ENCODE measurements at regions not wholly inside any gene's neighbourhood (a gene's known extent, or its start where the extent isn't known, plus 50 kb on each side); places are given as distances from the start of the nearest gene placed in this dataset.

DNA sequence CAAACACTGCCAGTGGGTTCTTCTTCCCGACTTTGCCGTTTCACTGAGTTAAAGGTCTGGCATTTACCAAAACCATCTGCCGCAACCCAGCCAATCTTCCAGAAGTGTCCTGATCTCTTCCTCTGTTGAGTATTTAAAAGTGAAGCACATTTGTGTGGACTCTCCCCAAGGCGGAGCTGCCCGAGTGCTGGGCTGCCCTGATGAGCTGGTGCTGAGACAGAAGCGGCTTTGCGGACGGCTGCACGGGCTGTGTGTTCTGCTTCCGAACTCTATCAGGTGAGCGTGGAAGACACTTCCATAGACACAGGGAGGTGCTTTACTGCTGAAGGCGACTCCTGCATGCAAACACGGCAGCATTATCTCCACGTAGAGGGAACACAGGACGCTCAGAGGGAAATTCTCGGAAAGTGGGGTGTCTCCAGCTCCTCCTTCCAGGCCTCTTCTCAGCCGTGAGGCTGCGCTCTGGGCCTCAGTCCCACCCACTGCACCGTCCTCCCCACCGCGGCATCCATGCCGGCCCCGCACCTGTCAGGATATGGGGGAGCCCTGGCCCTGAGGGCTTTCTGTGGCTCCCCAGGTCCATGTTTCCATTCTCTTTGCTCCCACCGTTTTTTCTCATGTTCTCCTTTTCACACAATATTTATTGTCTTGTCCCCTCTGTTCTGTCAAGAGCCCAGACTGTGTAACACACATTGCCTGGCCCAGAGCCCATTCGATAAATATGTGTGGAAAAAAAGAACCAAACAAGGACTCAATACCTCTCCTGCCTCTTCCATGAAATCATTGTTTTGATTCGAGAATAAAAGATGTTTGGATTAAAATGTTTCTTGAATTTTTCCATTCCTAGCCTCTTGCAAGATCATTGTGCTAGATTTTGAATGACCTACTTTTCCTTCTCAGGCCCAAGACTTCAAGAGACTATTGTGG, 205.1 kb downstream of the DLL1 start:
- Histone ChIP-seq H3K9me3 (no peaks in the 10 kb centered on the region), H3K4me3 (no peak overlapping the region), H3K9ac (ENCODE audit: low read depth in 2 of 2, low read length in 2 of 2) (no peak overlapping the region), H3K4me1 (no peaks in the 10 kb centered on the region), H3K36me3 (no peaks in the 10 kb centered on the region), H3K27me3 (no peaks in the 10 kb centered on the region), H3K27ac (peak overlapping the region; percentile 37)
- intact Hi-C loops (cut with DNase I) = no loop called here
- DNase-seq = peak; percentile 15
- TF ChIP-seq, protein P1, sequence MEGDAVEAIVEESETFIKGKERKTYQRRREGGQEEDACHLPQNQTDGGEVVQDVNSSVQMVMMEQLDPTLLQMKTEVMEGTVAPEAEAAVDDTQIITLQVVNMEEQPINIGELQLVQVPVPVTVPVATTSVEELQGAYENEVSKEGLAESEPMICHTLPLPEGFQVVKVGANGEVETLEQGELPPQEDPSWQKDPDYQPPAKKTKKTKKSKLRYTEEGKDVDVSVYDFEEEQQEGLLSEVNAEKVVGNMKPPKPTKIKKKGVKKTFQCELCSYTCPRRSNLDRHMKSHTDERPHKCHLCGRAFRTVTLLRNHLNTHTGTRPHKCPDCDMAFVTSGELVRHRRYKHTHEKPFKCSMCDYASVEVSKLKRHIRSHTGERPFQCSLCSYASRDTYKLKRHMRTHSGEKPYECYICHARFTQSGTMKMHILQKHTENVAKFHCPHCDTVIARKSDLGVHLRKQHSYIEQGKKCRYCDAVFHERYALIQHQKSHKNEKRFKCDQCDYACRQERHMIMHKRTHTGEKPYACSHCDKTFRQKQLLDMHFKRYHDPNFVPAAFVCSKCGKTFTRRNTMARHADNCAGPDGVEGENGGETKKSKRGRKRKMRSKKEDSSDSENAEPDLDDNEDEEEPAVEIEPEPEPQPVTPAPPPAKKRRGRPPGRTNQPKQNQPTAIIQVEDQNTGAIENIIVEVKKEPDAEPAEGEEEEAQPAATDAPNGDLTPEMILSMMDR (IDR thresholded peaks at IDR 0.05) = no peak

DNA sequence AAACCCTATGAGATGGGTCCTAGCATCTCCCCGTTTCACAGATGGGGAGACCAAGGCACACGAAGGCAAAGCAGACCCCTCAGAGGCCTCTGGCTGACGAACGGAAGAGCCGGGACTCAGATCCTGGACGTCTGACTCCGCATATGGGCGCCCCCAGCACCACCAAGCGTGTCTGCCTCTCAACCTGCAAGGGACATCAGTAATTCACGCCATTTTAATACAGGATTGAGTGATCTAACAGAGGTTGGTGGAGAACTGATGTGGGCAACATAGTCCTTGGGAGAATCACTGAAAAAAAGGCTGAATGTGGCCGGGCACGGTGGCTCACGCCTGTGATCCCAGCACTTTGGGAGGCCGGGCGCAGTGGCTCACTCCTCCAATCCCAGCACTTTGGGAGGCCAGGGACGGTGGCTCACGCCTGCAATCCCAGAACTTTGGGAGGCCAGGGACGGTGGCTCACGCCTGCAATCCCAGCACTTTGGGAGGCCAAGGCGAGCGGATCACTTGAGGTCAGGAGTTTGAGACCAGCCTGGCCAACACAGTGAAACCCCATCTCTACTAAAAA, 206.6 kb downstream of the DLL1 start:
- intact Hi-C loops (cut with DNase I) = no loop called here
- Histone ChIP-seq H3K9me3 (no peaks in the 10 kb centered on the region), H3K9ac (ENCODE audit: low read depth in 2 of 2, low read length in 2 of 2) (no peak overlapping the region), H3K4me3 (no peak overlapping the region), H3K4me1 (no peaks in the 10 kb centered on the region), H3K27me3 (no peaks in the 10 kb centered on the region), H3K36me3 (no peaks in the 10 kb centered on the region), H3K27ac (no peak overlapping the region)
- TF ChIP-seq, protein P1 (IDR thresholded peaks at IDR 0.05) = no peak
- no peak for DNase-seq

DNA sequence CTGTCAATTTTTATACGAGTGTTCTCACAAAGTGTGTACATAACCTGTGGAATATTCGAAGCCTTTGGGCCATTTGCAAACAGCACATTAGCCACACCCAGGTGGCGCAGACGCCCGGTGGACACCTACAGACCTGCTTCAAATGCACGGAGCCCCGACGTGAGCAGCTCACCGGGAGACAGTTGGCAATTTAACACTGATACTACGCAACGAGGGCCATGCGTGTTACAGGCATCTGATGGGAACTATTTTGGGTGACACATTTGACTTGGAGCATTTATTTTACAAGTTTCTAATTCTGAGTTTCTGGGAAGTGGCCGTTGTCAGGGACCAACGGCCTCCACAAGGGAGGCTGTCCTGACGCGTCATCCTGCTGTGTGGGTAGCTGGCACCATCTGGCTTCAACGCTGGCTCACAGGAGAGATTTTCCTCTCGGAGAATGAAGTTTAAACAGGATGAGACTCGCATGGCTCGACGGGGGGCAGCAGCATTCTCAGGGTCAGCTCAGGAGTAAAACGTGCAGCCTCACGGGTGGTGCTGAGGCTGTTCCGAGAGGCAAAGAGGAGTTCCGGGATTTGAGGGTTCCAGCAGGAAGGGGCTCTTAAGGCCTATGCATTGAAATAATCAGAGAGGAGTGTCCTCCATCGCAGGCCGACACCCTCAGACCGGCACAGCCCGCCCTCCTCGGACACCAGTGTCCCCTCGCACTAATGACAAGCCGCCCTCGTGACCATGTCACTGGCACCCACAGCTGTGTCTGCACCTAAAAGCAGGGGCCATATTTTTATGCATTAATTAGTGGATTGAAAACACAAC, 207.4 kb downstream of the DLL1 start:
- TF ChIP-seq, protein P1 (IDR thresholded peaks at IDR 0.05) = no peak
- no peaks in the 10 kb centered on the region for H3K36me3 ChIP-seq
- H3K9me3 ChIP-seq = no peaks in the 10 kb centered on the region
- intact Hi-C loops (cut with DNase I) = no loop called here
- no peaks in the 10 kb centered on the region for H3K27me3 ChIP-seq
- no peak overlapping the region for H3K4me3 ChIP-seq
- H3K9ac ChIP-seq (ENCODE audit: low read depth in 2 of 2, low read length in 2 of 2) = no peak overlapping the region
- no peak for DNase-seq
- no peak overlapping the region for H3K27ac ChIP-seq
- H3K4me1 ChIP-seq = no peaks in the 10 kb centered on the region

DNA sequence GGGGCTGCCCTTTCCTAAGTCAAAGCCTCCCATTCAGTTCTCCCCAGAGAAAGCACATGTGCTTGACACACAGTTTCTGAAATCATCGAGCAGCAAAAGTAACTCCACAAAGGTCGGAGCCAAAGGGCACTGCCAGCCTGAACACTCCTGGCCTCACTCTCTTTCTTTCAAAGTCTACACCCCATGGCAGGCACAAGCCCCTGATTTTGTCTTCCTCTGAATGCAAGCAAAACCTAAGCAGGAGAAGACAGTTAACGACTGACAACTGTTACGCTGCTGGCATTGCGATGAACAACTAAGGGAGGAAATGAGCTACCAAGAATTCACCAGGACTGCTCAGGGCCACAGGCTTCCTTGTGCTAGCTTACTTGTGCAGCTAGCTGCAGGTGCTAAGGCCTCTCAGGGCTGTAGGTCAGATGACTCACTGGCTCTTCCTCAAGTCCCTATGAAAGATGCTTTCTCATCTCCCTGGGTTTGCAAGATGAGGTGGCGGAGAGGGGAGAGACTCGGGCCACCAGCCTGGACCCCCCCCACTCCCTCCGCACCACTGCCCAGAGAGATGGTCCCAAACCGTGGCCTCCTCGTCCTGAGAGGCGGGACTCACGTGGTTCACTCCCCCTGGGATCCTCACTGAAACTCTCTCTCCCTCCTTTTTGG, 208.2 kb downstream of the DLL1 start:
- no peak for DNase-seq
- TF ChIP-seq, protein P1 (IDR thresholded peaks at IDR 0.05) = no peak
- no peaks in the 10 kb centered on the region for H3K27me3 ChIP-seq
- H3K4me3 ChIP-seq = no peak overlapping the region
- no peak overlapping the region for H3K27ac ChIP-seq
- intact Hi-C loops (cut with DNase I) = no loop called here
- H3K9ac ChIP-seq (ENCODE audit: low read depth in 2 of 2, low read length in 2 of 2) = no peak overlapping the region
- no peaks in the 10 kb centered on the region for H3K9me3 ChIP-seq
- H3K4me1 ChIP-seq = no peaks in the 10 kb centered on the region
- H3K36me3 ChIP-seq = no peaks in the 10 kb centered on the region

DNA sequence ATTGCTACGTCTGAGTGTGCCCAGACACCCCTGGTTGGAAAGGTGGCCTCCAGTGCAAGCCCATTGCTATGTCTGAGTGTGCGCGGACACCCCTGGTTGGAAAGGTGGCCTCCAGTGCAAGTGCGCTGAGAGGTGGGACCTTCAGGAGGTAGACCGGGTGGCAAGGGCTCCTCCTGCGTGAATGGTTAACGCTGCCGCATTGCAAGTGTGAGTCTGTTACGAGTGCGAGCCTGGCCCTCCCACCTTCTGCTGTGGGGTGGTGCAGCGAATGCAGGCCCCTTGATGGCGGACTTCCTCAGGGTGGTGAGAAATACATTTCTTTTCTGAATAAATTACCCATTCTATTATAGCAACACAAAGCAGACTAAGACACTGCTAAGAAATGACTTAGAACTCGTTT, 208.8 kb downstream of the DLL1 start:
- no peaks in the 10 kb centered on the region for H3K36me3 ChIP-seq

More for the DNA sequence above, 208.8 kb downstream of the DLL1 start:
- no peak for DNase-seq
- Histone ChIP-seq H3K9me3 (no peaks in the 10 kb centered on the region), H3K4me3 (no peak overlapping the region), H3K9ac (ENCODE audit: low read depth in 2 of 2, low read length in 2 of 2) (no peak overlapping the region), H3K4me1 (no peaks in the 10 kb centered on the region), H3K27me3 (no peaks in the 10 kb centered on the region), H3K27ac (no peak overlapping the region)
- TF ChIP-seq, protein P1 (IDR thresholded peaks at IDR 0.05) = no peak
- intact Hi-C loops (cut with DNase I) = no loop called here

All from colonic mucosa (tissue), 4 donors.